HG03280 (cell line): ENCODE measurements at regions not wholly inside any gene's neighbourhood (a gene's known extent, or its start where the extent isn't known, plus 50 kb on each side); places are given as distances from the start of the nearest gene placed in this dataset.

ENCODE experiments used
- ATAC-seq: cut with Tn5 transposase; IDR thresholded peaks from one replicate; pipeline ENCODE4 v1.9.1; 2021; ENCODE audit warnings: mild to moderate bottlenecking, moderate library complexity; ENCODE audit not compliant: unreplicated experiment

DNA sequence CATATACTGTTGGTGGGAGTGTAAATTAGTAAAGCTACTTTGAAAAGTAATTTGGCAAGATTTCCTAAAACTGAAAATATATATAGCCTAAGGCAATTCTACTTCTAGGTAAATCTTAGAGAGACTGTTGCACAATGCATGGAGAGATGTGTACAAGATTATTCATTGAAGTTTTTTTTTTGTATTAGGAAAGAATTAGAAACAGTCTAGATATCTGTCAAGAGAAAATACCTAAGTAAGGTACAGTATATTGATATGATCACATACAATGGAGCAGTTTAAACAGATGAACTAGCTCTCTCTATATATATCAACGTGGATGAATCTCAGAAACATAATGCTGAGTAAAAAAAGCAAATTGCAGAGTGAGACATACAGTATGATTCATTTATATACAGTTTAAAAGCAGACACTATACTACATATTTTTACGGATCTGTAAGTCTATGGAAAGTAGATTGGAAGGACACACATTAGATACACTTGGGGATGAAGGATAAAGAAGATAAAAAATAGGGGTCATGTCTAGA is 59.3 kb upstream of the ACVR1 start:
- no peak for ATAC-seq

DNA sequence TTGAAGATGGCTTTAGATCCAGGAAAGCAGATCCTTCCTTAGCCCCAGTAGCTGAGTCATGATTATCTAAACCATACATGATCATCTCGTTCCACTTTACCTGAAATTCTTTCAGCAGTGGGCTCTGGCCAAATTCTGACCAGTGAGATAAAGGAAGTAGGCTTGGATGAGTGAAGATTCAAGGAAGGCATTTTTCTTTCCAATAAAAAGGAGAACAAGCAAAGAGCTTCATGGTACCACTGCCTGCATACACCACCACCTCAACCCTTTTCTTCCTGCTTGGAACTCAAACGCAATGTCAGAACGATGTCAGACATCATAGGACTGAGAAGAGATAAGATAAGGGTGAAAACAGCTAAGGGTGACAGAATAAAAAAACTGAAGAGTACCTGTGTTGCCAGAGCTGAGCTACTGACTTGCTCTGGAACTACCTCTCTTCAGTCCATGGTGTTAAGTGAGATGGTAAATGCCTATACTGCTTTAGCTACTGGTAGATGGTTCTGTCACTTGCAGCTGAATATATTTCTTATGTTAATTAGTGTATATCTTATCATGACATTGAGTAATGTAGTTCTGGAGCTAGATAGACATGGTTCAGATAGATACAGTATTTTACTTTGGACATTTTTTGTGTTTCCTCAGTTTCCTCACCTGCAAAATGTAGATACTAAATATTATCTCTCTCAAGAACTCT is 58.7 kb upstream of the ACVR1 start:
- ATAC-seq, result no peak

- no peak for ATAC-seq
Observed at GRCh38 chr2:157933160-157933920, 57.2 kb upstream of the ACVR1 start.

DNA sequence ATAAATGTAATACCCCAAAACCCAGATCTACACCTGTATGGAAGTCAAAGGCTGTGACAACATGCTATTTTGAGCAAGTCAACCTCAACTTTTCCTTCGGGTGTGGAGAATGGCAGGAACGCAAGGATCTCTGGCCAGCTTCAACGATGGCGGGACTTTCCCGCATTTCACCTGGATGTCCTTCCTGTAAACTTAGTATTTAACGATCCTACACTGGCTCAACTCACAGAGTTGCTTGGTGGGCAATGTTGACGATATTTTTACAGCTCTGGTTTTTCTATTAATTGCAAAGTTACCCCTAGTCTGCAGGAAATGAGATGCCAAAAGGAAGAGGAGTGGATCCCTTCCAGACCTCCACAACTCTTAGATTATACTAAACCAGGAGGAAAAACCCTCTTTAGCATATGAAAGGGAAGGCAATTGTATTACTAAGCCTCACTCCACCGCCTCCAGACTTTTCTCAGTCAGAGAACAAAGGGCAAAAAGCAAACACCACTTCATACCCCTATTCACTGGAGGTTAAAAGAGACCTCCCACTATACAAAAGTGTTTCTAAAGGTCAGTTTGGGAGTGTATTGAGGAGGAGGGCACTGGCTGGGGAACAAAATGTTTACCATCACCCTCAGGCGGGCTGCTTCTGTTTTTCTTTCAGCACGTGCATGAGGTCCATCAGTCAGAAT is 56.5 kb upstream of the ACVR1 start:
- ATAC-seq, result no peak

- no peak for ATAC-seq
Observed at GRCh38 chr2:157931542-157931941, 55.4 kb upstream of the ACVR1 start.

- no peak for ATAC-seq
Observed at GRCh38 chr2:157930728-157931127, 54.6 kb upstream of the ACVR1 start.

DNA sequence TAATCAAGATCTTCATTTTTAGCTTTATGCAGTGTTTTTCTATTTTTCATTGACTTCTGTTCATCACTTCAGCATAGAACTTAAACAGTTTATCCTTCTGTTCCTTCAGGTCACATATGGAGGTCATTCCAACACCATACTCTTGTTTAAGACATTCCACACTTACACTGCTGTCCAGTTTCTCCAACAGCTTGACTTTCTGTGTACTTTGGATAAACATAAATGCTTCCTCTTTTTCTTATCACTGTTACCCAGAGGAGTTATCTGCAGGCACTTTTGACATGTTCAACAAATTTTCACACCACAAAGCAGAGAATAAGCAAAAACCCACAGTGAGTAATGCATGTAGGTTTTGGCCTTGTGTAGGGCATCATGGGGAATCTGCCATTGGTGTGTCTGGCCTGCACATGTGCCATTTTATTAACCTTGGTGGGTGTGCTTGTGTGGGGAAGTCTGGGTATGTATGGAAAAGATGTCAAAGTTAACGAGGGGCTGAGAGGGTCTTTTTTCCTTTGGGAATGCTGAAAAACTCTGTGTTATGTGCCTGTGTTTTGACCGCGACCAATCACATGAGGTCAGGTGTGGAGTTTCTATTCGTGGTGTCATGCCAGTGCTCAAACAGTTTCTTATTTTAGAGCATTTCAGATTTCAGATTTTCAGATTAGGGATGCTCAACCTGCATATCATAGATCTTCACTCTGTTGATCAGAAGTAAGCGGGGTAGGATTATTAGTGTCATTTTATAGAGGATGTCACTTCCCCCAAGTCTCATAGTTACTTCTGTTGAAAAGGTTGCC is 53.9 kb upstream of the ACVR1 start:
- no peak for ATAC-seq

- no peak for ATAC-seq
Observed at GRCh38 chr2:157928372-157928771, 52.2 kb upstream of the ACVR1 start.

DNA sequence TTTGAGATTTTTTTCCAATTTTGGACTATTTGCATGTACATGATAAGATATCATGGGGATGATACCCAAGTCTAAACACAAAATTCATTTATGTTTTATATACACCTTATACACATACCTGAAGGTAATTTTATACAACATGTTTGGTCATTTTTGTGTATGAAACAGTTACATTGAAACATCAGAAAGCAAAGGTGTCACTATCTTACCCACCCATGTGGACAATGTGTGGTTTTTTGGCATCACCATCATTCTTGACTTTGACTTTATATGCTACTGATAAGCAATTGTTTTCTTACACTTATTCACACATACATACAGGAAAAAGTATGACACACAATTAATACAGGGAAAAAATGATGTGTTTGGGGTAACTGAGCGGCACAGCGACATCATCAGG is 51.0 kb upstream of the ACVR1 start:
- ATAC-seq, result no peak
